ENCODE measurements at regions not wholly inside any gene's neighbourhood (a gene's known extent, or its start where the extent isn't known, plus 50 kb on each side); places are given as distances from the start of the nearest gene placed in this dataset.

DNA sequence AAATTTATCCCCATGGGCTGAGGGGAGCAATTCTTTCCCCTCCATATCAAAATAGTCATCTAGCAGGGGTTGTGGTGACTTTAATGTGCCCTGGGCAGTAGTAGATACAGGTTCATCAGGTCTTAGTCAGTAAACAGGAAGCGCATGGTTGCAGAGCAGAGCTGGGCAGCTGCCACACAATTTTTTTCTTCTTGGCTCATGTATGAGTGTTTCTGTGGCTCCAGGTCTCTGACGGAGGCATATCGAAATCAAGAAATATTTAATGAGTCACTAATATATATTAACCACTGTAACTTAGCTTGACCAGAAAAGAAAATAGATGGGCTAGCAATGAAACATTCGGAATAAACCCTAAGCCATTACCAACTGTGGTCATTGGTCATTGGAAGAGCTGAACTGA lies 68.4 kb upstream of the UBL3 start:
- no peak for TF ChIP-seq EZH2 (IDR thresholded peaks at IDR 0.05; ENCODE audit: low read length, missing control alignments)
- Histone ChIP-seq H3K27me3 (ENCODE audit: control insufficient read depth, insufficient read depth, low read length) (no peaks in the 10 kb centered on the region), H3K4me2 (ENCODE audit: extremely low read depth, insufficient read depth, low read length) (no peak overlapping the region), H3K9ac (ENCODE audit: insufficient read depth, low read length) (no peak overlapping the region), H3K36me3 (ENCODE audit: control insufficient read depth, insufficient read depth, low read length) (no peaks in the 10 kb centered on the region), H2AFZ (ENCODE audit: low read length) (no peak overlapping the region), H3K4me3 (replicated peaks in 1 of 4; ENCODE audit: control extremely low read depth in 1 of 4, insufficient read depth in 1 of 4, low read depth in 3 of 4, low read length in 4 of 4) (no peak overlapping the region), H3K27ac (ENCODE audit: insufficient read depth, low read length) (no peak overlapping the region), H4K20me1 (ENCODE audit: control insufficient read depth, extremely low read depth, insufficient read depth, low read length) (no peaks in the 10 kb centered on the region), H3K79me2 (ENCODE audit: control insufficient read depth, insufficient read depth, low read length) (no peaks in the 10 kb centered on the region), H3K9me3 (ENCODE audit: control insufficient read depth, insufficient read depth, low read depth, low read length) (no peaks in the 10 kb centered on the region), H3K4me1 (ENCODE audit: control insufficient read depth, extremely low read depth, insufficient read depth, low read length) (peaks cover 10% of the 10 kb centered on the region)
- DNase-seq (ENCODE audit: low read depth in 2 of 2) = peak; percentile 80 to 95

- TF ChIP-seq, protein P1, sequence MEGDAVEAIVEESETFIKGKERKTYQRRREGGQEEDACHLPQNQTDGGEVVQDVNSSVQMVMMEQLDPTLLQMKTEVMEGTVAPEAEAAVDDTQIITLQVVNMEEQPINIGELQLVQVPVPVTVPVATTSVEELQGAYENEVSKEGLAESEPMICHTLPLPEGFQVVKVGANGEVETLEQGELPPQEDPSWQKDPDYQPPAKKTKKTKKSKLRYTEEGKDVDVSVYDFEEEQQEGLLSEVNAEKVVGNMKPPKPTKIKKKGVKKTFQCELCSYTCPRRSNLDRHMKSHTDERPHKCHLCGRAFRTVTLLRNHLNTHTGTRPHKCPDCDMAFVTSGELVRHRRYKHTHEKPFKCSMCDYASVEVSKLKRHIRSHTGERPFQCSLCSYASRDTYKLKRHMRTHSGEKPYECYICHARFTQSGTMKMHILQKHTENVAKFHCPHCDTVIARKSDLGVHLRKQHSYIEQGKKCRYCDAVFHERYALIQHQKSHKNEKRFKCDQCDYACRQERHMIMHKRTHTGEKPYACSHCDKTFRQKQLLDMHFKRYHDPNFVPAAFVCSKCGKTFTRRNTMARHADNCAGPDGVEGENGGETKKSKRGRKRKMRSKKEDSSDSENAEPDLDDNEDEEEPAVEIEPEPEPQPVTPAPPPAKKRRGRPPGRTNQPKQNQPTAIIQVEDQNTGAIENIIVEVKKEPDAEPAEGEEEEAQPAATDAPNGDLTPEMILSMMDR (conservative IDR thresholded peaks at IDR 0.05 in 1 of 2, IDR thresholded peaks at IDR 0.05 in 1 of 2; ENCODE audit: low read depth in 1 of 2, low read length in 2 of 2) = no peak
- TF ChIP-seq EZH2 (IDR thresholded peaks at IDR 0.05; ENCODE audit: low read length, missing control alignments) = no peak
Observed at GRCh38 chr13:29917650-29918049, 67.2 kb upstream of the UBL3 start.

GRCh38 chr13:29914581-29914980 lies 64.2 kb upstream of the UBL3 start:
- no peaks in the 10 kb centered on the region for H3K27me3 ChIP-seq (ENCODE audit: control insufficient read depth, insufficient read depth, low read length)
- no peak overlapping the region for H3K4me2 ChIP-seq (ENCODE audit: extremely low read depth, insufficient read depth, low read length)
- H2AFZ ChIP-seq (ENCODE audit: low read length) = no peak overlapping the region
- no peak overlapping the region for H3K27ac ChIP-seq (ENCODE audit: insufficient read depth, low read length)
- H3K36me3 ChIP-seq (ENCODE audit: control insufficient read depth, insufficient read depth, low read length) = no peaks in the 10 kb centered on the region
- no peaks in the 10 kb centered on the region for H4K20me1 ChIP-seq (ENCODE audit: control insufficient read depth, extremely low read depth, insufficient read depth, low read length)
- DNase-seq (ENCODE audit: low read depth in 2 of 2) = no peak
- no peak for TF ChIP-seq EZH2 (IDR thresholded peaks at IDR 0.05; ENCODE audit: low read length, missing control alignments)
- TF ChIP-seq, protein P1 (conservative IDR thresholded peaks at IDR 0.05 in 1 of 2, IDR thresholded peaks at IDR 0.05 in 1 of 2; ENCODE audit: low read depth in 1 of 2, low read length in 2 of 2) = no peak
- H3K9ac ChIP-seq (ENCODE audit: insufficient read depth, low read length) = no peak overlapping the region
- no peak overlapping the region for H3K4me3 ChIP-seq (replicated peaks in 1 of 4; ENCODE audit: control extremely low read depth in 1 of 4, insufficient read depth in 1 of 4, low read depth in 3 of 4, low read length in 4 of 4)
- H3K79me2 ChIP-seq (ENCODE audit: control insufficient read depth, insufficient read depth, low read length) = no peaks in the 10 kb centered on the region
- peaks cover 8% of the 10 kb centered on the region for H3K4me1 ChIP-seq (ENCODE audit: control insufficient read depth, extremely low read depth, insufficient read depth, low read length)
- H3K9me3 ChIP-seq (ENCODE audit: control insufficient read depth, insufficient read depth, low read depth, low read length) = no peaks in the 10 kb centered on the region

More at GRCh38 chr13:29917650-29918049, 67.2 kb upstream of the UBL3 start:
- Histone ChIP-seq H3K4me1 (ENCODE audit: control insufficient read depth, extremely low read depth, insufficient read depth, low read length) (peaks cover 4% of the 10 kb centered on the region), H3K27me3 (ENCODE audit: control insufficient read depth, insufficient read depth, low read length) (no peaks in the 10 kb centered on the region), H3K27ac (ENCODE audit: insufficient read depth, low read length) (no peak overlapping the region), H3K9ac (ENCODE audit: insufficient read depth, low read length) (no peak overlapping the region), H4K20me1 (ENCODE audit: control insufficient read depth, extremely low read depth, insufficient read depth, low read length) (no peaks in the 10 kb centered on the region), H3K4me2 (ENCODE audit: extremely low read depth, insufficient read depth, low read length) (no peak overlapping the region), H3K36me3 (ENCODE audit: control insufficient read depth, insufficient read depth, low read length) (no peaks in the 10 kb centered on the region), H3K4me3 (replicated peaks in 1 of 4; ENCODE audit: control extremely low read depth in 1 of 4, insufficient read depth in 1 of 4, low read depth in 3 of 4, low read length in 4 of 4) (no peak overlapping the region), H2AFZ (ENCODE audit: low read length) (no peak overlapping the region), H3K9me3 (ENCODE audit: control insufficient read depth, insufficient read depth, low read depth, low read length) (no peaks in the 10 kb centered on the region), H3K79me2 (ENCODE audit: control insufficient read depth, insufficient read depth, low read length) (no peaks in the 10 kb centered on the region)
- no peak for DNase-seq (ENCODE audit: low read depth in 2 of 2)

Data from fibroblast of lung (primary cell).